ENCODE measurements at regions not wholly inside any gene's neighbourhood (a gene's known extent, or its start where the extent isn't known, plus 50 kb on each side); places are given as distances from the start of the nearest gene placed in this dataset.

DNA sequence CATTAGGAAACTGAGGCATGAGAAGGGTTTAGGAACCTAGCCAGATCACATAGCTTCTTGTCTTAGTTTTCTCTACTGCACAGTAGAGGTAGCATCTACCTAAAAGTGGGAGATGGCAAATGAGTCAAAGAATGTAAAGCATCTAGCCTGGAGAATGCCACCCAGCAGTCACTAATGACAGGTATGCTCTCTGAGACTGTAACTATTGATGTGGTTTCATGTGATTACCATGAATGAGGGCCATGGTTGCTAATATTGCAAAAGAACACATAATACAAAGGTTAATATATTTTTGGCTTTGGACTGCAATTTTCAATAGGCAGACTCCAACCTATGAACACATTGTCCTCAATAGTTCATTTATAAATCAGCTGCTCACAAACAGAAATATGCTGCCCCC lies 389.9 kb downstream of the GRIN2B start:
- H3K36me3 ChIP-seq (ENCODE audit: control insufficient read depth, low read length) = no peaks in the 10 kb centered on the region
- no peaks in the 10 kb centered on the region for H3F3A ChIP-seq (ENCODE audit: control insufficient read depth, insufficient read depth)
- H3K4me1 ChIP-seq (ENCODE audit: control insufficient read depth, low read length) = no peaks in the 10 kb centered on the region
- no peak overlapping the region for H3K4me2 ChIP-seq (ENCODE audit: low read length)
- no peak overlapping the region for H3K27ac ChIP-seq (ENCODE audit: low read depth, low read length)
- no peaks in the 10 kb centered on the region for H3K27me3 ChIP-seq (ENCODE audit: control insufficient read depth, low read length)
- H4K20me1 ChIP-seq (ENCODE audit: control insufficient read depth, insufficient read depth, low read depth, low read length) = no peaks in the 10 kb centered on the region
- H3K79me2 ChIP-seq (ENCODE audit: control insufficient read depth, low read length) = no peaks in the 10 kb centered on the region
- no peak overlapping the region for H3K4me3 ChIP-seq (ENCODE audit: low read length)
- no peaks in the 10 kb centered on the region for H3K9me2 ChIP-seq (replicated peaks; ENCODE audit: control insufficient read depth, low read length)
- TF ChIP-seq, protein P1, sequence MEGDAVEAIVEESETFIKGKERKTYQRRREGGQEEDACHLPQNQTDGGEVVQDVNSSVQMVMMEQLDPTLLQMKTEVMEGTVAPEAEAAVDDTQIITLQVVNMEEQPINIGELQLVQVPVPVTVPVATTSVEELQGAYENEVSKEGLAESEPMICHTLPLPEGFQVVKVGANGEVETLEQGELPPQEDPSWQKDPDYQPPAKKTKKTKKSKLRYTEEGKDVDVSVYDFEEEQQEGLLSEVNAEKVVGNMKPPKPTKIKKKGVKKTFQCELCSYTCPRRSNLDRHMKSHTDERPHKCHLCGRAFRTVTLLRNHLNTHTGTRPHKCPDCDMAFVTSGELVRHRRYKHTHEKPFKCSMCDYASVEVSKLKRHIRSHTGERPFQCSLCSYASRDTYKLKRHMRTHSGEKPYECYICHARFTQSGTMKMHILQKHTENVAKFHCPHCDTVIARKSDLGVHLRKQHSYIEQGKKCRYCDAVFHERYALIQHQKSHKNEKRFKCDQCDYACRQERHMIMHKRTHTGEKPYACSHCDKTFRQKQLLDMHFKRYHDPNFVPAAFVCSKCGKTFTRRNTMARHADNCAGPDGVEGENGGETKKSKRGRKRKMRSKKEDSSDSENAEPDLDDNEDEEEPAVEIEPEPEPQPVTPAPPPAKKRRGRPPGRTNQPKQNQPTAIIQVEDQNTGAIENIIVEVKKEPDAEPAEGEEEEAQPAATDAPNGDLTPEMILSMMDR (IDR thresholded peaks at IDR 0.05; ENCODE audit: low read depth, low read length, poor library complexity, severe bottlenecking) = no peak
- TF ChIP-seq EZH2phosphoT487 (IDR thresholded peaks at IDR 0.05; ENCODE audit: borderline replicate concordance, low read length) = no peak
- H3K9me3 ChIP-seq (ENCODE audit: control insufficient read depth, insufficient read depth, low read length) = no peaks in the 10 kb centered on the region

DNA sequence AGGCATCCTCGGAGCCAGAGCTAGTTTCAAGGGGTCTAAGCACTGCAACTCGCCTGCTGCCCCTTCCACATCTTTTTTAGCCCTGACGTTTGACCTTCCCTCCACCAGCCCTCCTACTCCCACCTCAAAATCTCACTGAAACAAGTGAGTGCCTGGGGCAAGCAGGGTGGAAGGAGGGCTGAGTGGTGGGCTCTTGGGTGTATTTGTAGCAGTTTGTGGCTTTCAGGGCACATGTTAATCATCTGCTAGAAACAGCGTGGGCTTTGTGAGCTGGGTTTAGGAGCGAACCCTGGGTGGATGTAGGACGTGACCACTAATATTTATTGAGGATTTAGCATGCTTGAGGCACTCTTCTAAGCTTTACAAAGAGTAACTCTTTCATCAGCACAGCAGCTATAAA lies 390.3 kb downstream of the GRIN2B start:
- no peaks in the 10 kb centered on the region for H3K9me2 ChIP-seq (replicated peaks; ENCODE audit: control insufficient read depth, low read length)
- no peaks in the 10 kb centered on the region for H3K27me3 ChIP-seq (ENCODE audit: control insufficient read depth, low read length)
- H3K9me3 ChIP-seq (ENCODE audit: control insufficient read depth, insufficient read depth, low read length) = no peaks in the 10 kb centered on the region
- H3K4me1 ChIP-seq (ENCODE audit: control insufficient read depth, low read length) = no peaks in the 10 kb centered on the region
- H3K4me2 ChIP-seq (ENCODE audit: low read length) = no peak overlapping the region
- H3K79me2 ChIP-seq (ENCODE audit: control insufficient read depth, low read length) = no peaks in the 10 kb centered on the region
- TF ChIP-seq, protein P1 (IDR thresholded peaks at IDR 0.05; ENCODE audit: low read depth, low read length, poor library complexity, severe bottlenecking) = no peak
- no peak overlapping the region for H3K4me3 ChIP-seq (ENCODE audit: low read length)
- no peaks in the 10 kb centered on the region for H3K36me3 ChIP-seq (ENCODE audit: control insufficient read depth, low read length)
- no peaks in the 10 kb centered on the region for H3F3A ChIP-seq (ENCODE audit: control insufficient read depth, insufficient read depth)
- H4K20me1 ChIP-seq (ENCODE audit: control insufficient read depth, insufficient read depth, low read depth, low read length) = no peaks in the 10 kb centered on the region
- no peak overlapping the region for H3K27ac ChIP-seq (ENCODE audit: low read depth, low read length)

DNA sequence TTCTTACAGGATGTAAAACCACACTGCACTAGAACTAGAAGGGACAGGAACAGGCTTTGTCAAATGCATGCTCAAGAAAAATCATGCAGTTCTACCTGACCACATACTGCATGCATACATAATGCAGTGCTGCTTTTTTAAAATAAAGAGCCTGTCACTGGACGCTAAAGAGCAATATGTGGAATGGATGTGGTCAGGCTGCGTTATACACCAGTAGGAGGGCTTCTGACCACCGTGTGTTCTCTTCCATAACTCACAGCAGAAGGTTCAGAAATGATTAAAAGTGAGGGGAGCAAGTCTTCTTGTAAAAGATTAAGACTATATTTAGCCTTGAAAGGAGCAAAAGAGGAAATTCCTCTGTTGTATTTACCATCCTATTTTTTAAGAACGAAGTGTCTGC lies 392.0 kb downstream of the EMP1 start:
- no peaks in the 10 kb centered on the region for H4K20me1 ChIP-seq (ENCODE audit: control insufficient read depth, insufficient read depth, low read depth, low read length)
- H3K4me3 ChIP-seq (ENCODE audit: low read length) = no peak overlapping the region
- H3K27me3 ChIP-seq (ENCODE audit: control insufficient read depth, low read length) = no peaks in the 10 kb centered on the region
- H3K79me2 ChIP-seq (ENCODE audit: control insufficient read depth, low read length) = no peaks in the 10 kb centered on the region
- H3K36me3 ChIP-seq (ENCODE audit: control insufficient read depth, low read length) = no peaks in the 10 kb centered on the region
- no peaks in the 10 kb centered on the region for H3F3A ChIP-seq (ENCODE audit: control insufficient read depth, insufficient read depth)
- no peaks in the 10 kb centered on the region for H3K9me3 ChIP-seq (ENCODE audit: control insufficient read depth, insufficient read depth, low read length)
- TF ChIP-seq EZH2phosphoT487 (IDR thresholded peaks at IDR 0.05; ENCODE audit: borderline replicate concordance, low read length) = no peak
- TF ChIP-seq, protein P1 (IDR thresholded peaks at IDR 0.05; ENCODE audit: low read depth, low read length, poor library complexity, severe bottlenecking) = no peak
- no peak overlapping the region for H3K27ac ChIP-seq (ENCODE audit: low read depth, low read length)
- no peak overlapping the region for H3K4me2 ChIP-seq (ENCODE audit: low read length)
- no peaks in the 10 kb centered on the region for H3K9me2 ChIP-seq (replicated peaks; ENCODE audit: control insufficient read depth, low read length)
- no peaks in the 10 kb centered on the region for H3K4me1 ChIP-seq (ENCODE audit: control insufficient read depth, low read length)
